Stomach smooth muscle (tissue), 2 donors: ENCODE measurements at regions not wholly inside any gene's neighbourhood (a gene's known extent, or its start where the extent isn't known, plus 50 kb on each side); places are given as distances from the start of the nearest gene placed in this dataset.
"Not testable (repeated sequence)": the region's sequence is repeated elsewhere in the genome, so short reads cannot be mapped to it uniquely, and the experiment has no call there.

ENCODE experiments used
- H3K27ac ChIP-seq: one replicate; pipeline ENCODE4 v1.7.0; 2013; ENCODE audit warnings: mild to moderate bottlenecking, low read length, inconsistent platforms
- H3K27me3 ChIP-seq, 2 donors: one replicate each; pipeline ENCODE4 v1.7.0; 2013; ENCODE audit warnings: low read length in 2 of 2; ENCODE audit not compliant: insufficient read depth in 2 of 2, control insufficient read depth in 1 of 2
- H3K36me3 ChIP-seq, 2 donors: one replicate each; pipeline ENCODE4 v1.7.0; 2013; ENCODE audit warnings: low read length in 2 of 2; ENCODE audit not compliant: control insufficient read depth in 2 of 2, insufficient read depth in 2 of 2
- H3K4me1 ChIP-seq: one replicate; pipeline ENCODE4 v1.7.0; 2013; ENCODE audit warnings: low read length; ENCODE audit not compliant: control insufficient read depth, insufficient read depth
- H3K4me3 ChIP-seq, 2 donors: one replicate each; pipeline ENCODE4 v1.7.0; 2013; ENCODE audit warnings: low read length in 2 of 2
- H3K9ac ChIP-seq, 2 donors: one replicate each; pipeline ENCODE4 v1.7.0; 2013; ENCODE audit warnings: low read length in 2 of 2, mild to moderate bottlenecking in 1 of 2
- H3K9me3 ChIP-seq, 2 donors: one replicate each; pipeline ENCODE4 v1.7.0; 2013; ENCODE audit warnings: low read length in 2 of 2; ENCODE audit not compliant: control insufficient read depth in 2 of 2
- donor health status: healthy.
- donor health status: Pancreatic carcinoma.

- H3K9ac ChIP-seq, H3K4me1 ChIP-seq, H3K4me3 ChIP-seq, H3K27me3 ChIP-seq, H3K36me3 ChIP-seq, H3K27ac ChIP-seq, H3K9me3 ChIP-seq: not testable (repeated sequence)
These were observed 119.1 kb upstream of the TOP1 start for GRCh38 chr20:40909489-40909888.

- not testable (repeated sequence) for H3K27ac ChIP-seq, H3K4me3 ChIP-seq, H3K36me3 ChIP-seq, H3K27me3 ChIP-seq, H3K4me1 ChIP-seq, H3K9ac ChIP-seq, H3K9me3 ChIP-seq
These were observed 118.2 kb upstream of the TOP1 start for GRCh38 chr20:40910436-40910835.

DNA sequence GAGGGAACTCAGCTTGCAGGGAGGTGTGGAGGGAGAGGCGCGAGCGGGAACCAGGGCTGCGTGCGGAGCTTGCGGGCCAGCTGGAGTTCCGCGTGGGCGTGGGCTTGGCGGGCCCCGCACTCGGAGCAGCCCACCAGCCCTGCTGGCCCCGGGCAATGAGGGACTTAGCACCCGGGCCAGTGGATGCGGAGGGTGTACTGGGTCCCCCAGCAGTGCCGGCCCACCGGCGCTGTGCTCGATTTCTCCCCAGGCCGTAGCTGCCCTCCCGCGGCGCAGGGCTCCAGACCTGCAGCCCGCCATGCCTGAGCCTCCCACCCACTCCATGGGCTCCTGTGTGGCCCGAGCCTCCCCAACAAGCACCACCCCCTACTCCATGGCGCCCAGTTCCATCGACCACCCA, 117.5 kb upstream of the TOP1 start:
- not testable (repeated sequence) for H3K36me3 ChIP-seq, H3K9me3 ChIP-seq, H3K4me1 ChIP-seq, H3K27ac ChIP-seq, H3K9ac ChIP-seq, H3K27me3 ChIP-seq, H3K4me3 ChIP-seq

DNA sequence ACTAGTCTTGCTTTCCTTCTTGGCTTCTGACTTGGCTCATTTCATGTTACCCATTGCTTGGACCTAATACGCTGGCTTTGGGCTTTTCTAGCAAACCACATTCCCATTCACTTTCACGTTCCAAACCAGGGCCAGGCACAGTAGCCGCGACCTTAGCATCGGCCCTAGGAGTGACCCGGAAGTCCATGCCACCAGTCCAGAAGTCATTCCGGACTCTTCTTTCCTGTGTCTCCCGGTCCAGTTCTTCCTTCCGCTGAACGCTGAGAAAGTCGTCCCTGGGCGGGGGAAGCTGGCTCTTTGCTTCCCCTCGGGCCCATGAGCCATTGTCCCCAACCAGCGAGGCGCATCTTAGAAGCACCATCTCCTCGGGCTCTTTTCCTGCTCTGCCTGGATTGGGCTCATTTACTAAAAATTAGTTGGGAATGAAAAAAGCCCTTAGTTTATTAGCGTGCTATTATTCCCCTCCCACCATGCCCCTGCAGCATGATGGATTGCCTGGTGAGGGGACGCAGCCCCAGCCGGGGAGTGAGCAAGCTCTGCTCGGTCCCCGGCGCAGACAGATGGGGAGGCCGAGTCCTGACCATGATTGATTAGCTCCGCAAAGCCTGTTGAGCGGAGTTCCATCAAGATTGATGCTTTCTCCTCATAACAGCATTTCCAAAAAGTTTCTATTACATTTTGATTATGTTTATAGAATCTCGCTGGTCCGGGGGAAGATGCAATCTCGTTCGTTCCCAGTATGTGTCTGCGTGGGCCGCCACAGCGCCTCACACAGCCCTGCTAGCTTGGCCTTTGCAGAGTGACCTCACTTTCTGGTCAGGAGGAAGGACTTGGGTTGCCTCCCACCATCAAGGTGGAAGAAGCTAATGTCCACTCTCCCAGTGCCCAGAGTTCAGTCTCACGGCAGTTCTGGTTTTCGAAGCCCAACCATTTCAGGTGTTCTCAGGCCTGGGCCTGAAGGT, 115.1 kb upstream of the TOP1 start:
- Histone ChIP-seq H3K27me3 (no peaks in the 10 kb centered on the region), H3K4me3 (no peak overlapping the region), H3K4me1 (no peaks in the 10 kb centered on the region)

DNA sequence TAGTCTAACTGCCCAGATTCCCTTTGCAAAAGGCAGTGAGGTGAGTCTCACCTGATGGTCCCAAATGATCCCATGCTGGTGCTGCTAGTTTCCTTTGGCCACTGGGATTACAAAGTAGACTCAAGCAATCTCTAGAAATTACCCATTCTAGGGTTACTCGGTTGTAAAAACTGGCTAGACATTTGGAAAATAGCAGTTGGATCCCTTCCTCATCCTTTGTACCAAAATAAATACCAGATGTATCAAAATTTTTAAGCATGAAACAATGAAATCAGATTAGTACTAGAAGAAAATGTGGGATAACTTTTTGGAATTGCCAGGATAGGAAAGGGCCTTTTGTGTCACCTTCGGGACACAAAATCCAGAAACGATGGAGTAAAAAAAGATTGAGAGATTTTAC, 112.9 kb upstream of the TOP1 start:
- H3K4me1 ChIP-seq, result no peaks in the 10 kb centered on the region
- no peaks in the 10 kb centered on the region for H3K36me3 ChIP-seq
- peaks cover 0 to 5% of the 10 kb centered on the region in 2 donors for H3K9me3 ChIP-seq
- H3K9ac ChIP-seq, result no peak overlapping the region
- H3K4me3 ChIP-seq, result no peak overlapping the region
- H3K27ac ChIP-seq, result no peak overlapping the region
- H3K27me3 ChIP-seq, result no peaks in the 10 kb centered on the region

More for the DNA sequence above, 115.1 kb upstream of the TOP1 start:
- Histone ChIP-seq H3K27ac (no peak overlapping the region), H3K36me3 (no peaks in the 10 kb centered on the region), H3K9me3 (peaks cover 0 to 5% of the 10 kb centered on the region in 2 donors), H3K9ac (no peak overlapping the region)

GRCh38 chr20:40916276-40916675, 112.3 kb upstream of the TOP1 start:
- no peaks in the 10 kb centered on the region for H3K4me1 ChIP-seq
- H3K9ac ChIP-seq, result no peak overlapping the region
- H3K4me3 ChIP-seq, result no peak overlapping the region
- H3K36me3 ChIP-seq, result no peaks in the 10 kb centered on the region
- peaks cover 0 to 5% of the 10 kb centered on the region in 2 donors for H3K9me3 ChIP-seq
- H3K27me3 ChIP-seq, result no peaks in the 10 kb centered on the region
- H3K27ac ChIP-seq, result no peak overlapping the region

DNA sequence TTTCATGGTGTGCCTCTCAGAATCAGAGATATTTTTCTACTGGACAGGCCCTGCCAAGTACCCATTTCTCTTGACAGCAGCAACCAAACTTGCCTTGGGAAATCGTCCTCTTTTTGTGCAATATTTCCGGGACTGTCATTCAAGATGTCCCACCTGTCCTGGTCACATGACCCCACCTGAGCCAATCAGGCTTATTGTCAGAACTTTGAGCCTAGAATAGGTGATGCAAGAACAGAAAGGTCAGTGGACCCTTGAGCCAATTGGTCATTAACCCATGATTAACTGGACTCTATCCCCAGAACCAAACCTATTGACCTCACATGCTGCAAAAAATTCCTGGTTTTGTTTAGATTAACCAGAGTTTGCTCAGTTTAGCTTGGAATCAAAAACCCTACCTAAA, 108.3 kb upstream of the TOP1 start:
- no peak overlapping the region for H3K4me3 ChIP-seq
- H3K36me3 ChIP-seq, result no peaks in the 10 kb centered on the region
- no peaks in the 10 kb centered on the region for H3K9me3 ChIP-seq
- H3K27me3 ChIP-seq, result no peaks in the 10 kb centered on the region
- no peaks in the 10 kb centered on the region for H3K4me1 ChIP-seq
- H3K27ac ChIP-seq, result no peak overlapping the region
- no peak overlapping the region for H3K9ac ChIP-seq

GRCh38 chr20:40922865-40923264, 105.8 kb upstream of the TOP1 start:
- Histone ChIP-seq H3K27me3 (no peaks in the 10 kb centered on the region), H3K9ac (no peak overlapping the region)

DNA sequence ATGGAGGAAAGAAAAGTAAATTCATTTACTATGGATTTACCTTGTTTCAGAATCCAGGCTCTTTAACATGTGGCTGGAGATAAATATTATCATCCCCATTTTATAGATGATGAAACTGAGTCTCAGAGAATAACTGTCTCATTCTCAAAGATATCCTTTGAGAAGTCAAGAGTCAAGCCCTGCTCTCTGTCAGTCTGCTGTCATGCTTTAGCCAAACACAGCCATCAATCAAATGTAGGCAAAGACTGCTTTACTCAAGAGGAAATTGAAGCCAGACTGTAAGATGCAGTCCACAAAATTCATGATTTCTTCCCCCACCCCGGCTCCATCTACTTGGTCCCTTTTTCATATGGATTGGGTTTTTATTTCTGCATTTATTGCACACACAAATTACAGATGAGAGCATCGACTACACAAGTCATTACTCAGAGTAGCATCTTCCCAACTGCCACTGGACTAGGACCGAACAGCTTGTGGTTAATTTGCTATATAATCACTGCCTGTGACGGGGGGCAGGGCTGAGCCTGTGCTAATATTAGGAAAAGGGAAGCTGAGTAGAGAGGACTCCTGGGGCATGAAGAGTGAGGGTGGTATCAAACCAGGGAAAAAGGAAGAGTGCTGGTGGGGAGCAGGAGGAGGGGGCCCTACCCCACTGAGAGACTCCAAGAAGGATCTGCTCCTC, 102.7 kb upstream of the TOP1 start:
- Histone ChIP-seq H3K9ac (no peak overlapping the region), H3K4me3 (no peak overlapping the region), H3K4me1 (no peaks in the 10 kb centered on the region), H3K27me3 (no peaks in the 10 kb centered on the region), H3K9me3 (no peaks in the 10 kb centered on the region), H3K36me3 (no peaks in the 10 kb centered on the region), H3K27ac (no peak overlapping the region)

More at GRCh38 chr20:40922865-40923264, 105.8 kb upstream of the TOP1 start:
- no peaks in the 10 kb centered on the region for H3K9me3 ChIP-seq
- no peak overlapping the region for H3K4me3 ChIP-seq
- no peaks in the 10 kb centered on the region for H3K4me1 ChIP-seq
- H3K27ac ChIP-seq, result no peak overlapping the region
- H3K36me3 ChIP-seq, result no peaks in the 10 kb centered on the region

GRCh38 chr20:40926928-40927327, 101.7 kb upstream of the TOP1 start:
- no peaks in the 10 kb centered on the region for H3K36me3 ChIP-seq
- H3K4me3 ChIP-seq, result no peak overlapping the region
- no peaks in the 10 kb centered on the region for H3K27me3 ChIP-seq
- no peaks in the 10 kb centered on the region for H3K9me3 ChIP-seq
- H3K4me1 ChIP-seq, result no peaks in the 10 kb centered on the region
- H3K27ac ChIP-seq, result no peak overlapping the region
- no peak overlapping the region for H3K9ac ChIP-seq

DNA sequence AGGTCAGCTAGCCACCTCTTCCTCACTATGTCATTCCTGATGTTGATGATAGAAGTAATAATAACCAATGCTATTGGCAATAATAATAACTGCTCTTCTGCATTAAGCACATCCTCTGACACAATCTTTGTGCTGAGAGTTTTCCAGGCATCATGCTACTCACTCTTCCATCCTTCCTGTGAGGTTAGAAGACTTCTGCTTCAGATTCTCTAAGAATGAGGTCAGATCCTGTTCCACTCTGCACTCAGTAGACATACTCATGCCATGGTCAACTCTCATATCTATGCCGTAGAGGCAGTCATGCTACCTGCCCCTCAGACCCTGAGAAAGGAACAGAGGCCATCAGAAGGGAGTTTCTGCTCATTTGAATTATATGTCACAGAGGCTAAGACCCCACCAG, 98.1 kb upstream of the TOP1 start:
- no peaks in the 10 kb centered on the region for H3K36me3 ChIP-seq
- no peak overlapping the region for H3K4me3 ChIP-seq
- H3K9ac ChIP-seq, result no peak overlapping the region
- no peak overlapping the region for H3K27ac ChIP-seq
- no peaks in the 10 kb centered on the region for H3K4me1 ChIP-seq
- no peaks in the 10 kb centered on the region for H3K9me3 ChIP-seq
- H3K27me3 ChIP-seq, result no peaks in the 10 kb centered on the region
